ENCODE measurements at regions not wholly inside any gene's neighbourhood (a gene's known extent, or its start where the extent isn't known, plus 50 kb on each side); places are given as distances from the start of the nearest gene placed in this dataset.

DNA sequence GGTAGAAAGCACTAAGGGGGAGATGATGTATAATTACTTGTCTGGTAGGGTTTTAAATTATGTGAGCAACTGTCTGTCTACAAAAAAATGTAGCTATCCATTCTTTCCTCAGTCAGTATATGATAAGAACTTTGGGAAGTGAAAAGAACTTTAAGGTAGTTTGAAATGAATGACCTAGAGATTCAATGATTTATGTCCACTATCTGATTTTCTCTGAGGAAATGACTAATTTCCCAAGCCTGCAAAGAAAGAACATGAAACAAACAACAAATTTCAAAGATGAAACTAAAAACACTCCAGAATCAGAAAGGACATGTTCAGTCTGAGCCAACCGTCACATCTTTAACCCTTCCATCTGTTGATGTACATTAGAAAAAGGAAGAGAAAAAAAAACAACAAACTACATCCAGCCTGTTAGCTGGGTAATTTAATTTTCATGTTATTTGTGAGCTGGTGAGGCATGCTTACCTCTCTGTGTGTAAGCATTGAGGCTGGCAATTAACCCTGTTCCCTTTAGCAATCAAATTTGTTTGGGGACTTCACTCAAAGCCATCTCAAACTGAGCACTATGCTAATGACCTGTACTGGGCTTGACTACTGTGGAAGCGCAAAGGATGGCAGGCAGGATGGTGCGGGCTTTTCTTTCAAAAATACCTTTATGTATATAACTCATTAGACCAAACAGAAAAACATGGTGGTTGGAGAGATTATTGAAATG lies 220.1 kb downstream of the TUSC7 start:
- DNase-seq = no peak
- no peak for ATAC-seq

DNA sequence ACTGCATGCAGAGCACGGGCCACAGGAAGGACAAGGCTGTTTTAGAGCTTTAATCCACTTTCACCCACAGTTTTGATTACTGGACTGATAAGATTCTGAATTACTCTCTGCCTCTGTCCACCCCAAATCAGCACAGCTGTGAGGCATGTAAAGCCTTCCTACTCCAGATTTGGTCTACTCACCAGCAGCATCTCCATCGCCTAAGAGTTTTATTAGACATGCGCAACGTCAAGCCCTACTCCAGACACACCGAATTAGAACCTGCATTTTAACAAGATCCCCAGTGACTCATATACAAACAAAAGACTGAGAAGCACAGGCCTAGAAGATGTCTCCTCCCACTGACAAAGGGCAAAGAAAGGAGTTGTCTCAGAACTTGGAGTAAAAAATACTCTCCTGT lies 221.2 kb downstream of the TUSC7 start:
- ATAC-seq (no peak), DNase-seq (no peak)

DNA sequence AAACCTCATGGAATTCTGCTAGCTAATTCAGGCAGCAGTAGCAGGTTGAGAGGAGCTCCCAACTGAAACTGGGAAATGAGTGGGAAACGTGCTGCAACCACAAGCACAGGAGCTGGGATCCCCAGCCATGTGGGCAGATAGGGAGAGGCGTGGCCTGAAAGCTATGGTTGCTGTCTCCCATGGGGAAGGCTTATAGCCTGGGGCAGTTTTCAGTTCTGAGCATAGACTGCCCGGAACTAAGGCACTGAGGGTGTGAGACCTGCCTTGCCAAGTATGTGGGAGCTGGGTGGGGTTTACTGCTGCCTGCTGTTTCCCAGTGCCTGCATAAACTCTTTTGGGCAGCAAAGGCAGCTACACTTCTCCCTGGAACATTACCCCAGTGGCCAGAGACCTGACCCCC lies 229.5 kb downstream of the TUSC7 start:
- ATAC-seq = no peak
- no peak for DNase-seq

DNA sequence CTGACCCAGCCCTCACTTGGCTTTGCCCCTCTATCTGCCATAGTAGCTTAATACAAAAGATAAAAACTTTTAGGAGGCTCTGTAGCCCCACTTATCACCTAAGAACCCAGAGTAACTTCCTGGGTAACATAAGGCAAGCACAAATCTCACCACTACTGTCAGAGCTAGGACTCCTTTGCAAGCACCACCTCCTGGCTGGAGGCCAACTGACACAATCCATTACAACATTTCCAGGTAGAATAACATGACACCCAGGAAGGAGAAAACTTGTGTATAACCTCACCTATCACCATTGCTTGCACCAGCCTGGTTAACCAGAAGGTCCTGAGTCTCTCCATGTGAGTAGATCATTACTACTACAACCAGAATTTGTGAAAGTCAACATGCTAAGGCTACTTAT lies 230.0 kb downstream of the TUSC7 start:
- DNase-seq (no peak), ATAC-seq (no peak)

DNA sequence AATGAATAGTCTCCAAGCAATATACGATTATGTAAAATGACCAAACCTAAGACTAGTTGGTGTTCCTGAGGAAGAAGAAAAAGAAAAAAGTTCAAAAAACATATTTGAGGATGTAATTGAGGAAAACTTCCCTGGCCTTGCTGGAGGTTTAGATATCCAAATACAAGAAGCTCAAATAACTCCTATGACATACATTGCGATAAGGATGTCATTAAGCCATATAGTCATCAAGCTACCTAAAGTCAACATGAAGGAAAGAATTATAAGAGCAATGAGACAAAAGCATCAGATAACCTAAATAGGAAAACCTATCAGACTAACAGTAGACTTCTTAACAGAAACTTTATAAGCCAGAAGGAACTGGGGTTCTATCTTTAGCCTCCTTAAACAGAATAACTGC lies 231.1 kb downstream of the TUSC7 start:
- ATAC-seq (no peak), DNase-seq (no peak)

- no peak for DNase-seq
Observed at GRCh38 chr3:116946376-116946775, 236.8 kb downstream of the TUSC7 start.

DNA sequence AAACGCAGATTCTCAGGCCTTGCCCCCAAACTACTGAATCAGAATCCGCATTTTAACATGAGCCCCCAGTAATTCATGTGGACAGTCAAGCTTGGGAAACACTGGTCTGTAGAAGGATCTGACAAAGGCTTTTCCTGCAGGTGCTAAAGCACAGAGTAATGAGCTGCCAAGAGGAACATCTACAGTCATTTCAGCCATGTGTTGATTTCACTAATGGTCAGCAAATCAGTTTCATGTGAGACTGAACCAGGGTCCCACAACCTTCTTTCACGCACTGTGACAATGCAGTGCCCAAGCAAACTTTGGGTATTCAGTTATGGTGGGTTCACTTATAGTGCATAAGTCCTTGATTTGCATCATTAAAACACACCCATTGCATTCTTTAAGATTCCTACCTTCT lies 237.6 kb downstream of the TUSC7 start:
- DNase-seq (no peak), ATAC-seq (no peak)

More at GRCh38 chr3:116946376-116946775, 236.8 kb downstream of the TUSC7 start:
- ATAC-seq = no peak

GRCh38 chr3:116947809-116948208 lies 238.2 kb downstream of the TUSC7 start:
- DNase-seq (no peak), ATAC-seq (no peak)

DNA sequence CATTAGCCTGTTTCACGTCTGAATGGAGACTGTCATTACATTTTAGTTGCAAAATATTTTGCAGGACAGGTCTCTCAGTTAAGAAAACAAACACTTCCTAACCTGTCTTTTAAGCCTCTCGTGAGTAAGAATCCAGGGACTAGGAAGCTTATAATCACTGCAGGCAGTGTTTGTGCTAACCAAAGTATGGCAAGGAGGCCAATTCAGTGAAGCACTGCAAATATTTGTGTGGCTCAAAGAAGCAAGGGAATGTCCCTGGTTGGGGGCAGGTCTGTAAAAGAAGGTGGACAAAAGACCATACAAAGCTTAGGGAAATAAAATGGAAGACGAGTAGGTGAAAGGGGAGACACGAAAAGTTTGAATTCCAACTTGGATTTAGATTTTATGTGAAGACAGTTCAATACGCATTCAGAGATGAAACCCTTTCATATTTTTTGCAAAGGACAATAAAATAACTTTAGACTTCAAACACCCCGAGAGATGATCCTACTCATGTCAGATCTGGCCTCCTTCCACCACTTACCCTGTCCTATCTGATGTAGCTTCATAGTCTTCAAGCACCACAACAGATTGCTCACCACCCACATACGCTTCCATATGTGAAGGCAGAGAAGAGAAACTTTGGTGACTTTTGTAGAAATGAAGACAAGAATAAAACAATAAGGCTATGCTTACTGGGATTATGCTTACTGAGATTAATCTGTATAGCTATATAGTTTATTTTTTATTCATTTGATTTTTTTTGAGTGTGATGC lies 240.9 kb downstream of the TUSC7 start:
- DNase-seq (no peak), ATAC-seq (no peak)

- DNase-seq = no peak
- ATAC-seq = no peak
Observed at GRCh38 chr3:116951610-116952009, 242.0 kb downstream of the TUSC7 start.

- ATAC-seq (no peak), DNase-seq (no peak)
Observed at GRCh38 chr3:116958291-116958690, 248.7 kb downstream of the TUSC7 start.

GRCh38 chr3:116961106-116961505 lies 251.5 kb downstream of the TUSC7 start:
- ATAC-seq (no peak), DNase-seq (no peak)

DNA sequence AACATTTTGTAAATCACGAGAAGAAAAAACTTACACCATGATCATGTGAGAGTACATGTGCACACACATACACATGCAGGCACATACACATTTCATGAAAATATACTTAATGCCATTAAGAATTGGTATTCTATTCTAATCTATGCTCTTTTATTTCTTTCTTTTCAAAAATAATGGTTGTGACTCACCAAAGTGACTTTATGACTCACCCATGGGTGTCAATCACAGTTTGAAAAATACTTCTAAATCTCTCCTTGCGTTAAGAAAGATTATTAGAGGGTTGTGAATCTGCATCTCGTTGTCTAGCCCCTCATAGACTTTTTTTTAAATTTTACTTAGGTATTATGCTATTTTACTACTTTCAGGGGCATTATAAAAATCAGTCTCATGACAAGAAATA lies 254.2 kb downstream of the TUSC7 start:
- no peak for ATAC-seq
- no peak for DNase-seq

- no peak for DNase-seq
- ATAC-seq = no peak
Observed at GRCh38 chr3:116966649-116967048, 257.1 kb downstream of the TUSC7 start.

- no peak for ATAC-seq
- no peak for DNase-seq
Observed at GRCh38 chr3:116969135-116969534, 259.6 kb downstream of the TUSC7 start.

GRCh38 chr3:116969646-116970045 lies 260.1 kb downstream of the TUSC7 start:
- ATAC-seq = no peak
- no peak for DNase-seq

DNA sequence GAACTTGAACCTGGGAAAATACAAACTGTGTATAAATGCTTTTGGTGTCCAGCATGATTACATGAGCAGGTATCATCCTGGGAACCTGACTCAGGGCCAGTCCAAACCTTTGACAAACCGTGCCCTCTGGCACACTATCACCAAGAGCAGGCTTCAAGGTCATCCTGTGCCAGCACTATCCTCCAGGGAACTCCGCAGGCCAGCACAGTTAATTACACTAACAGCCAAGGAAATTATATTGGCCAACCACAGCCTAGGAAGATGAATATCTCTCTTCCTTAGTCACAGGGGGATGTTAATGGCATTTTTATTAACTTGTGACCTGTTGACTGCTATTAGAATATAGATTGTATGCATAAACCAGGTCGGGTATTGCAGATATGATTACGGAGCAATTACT lies 262.0 kb downstream of the TUSC7 start:
- ATAC-seq = no peak
- DNase-seq = no peak

- no peak for DNase-seq
Observed at GRCh38 chr3:116974702-116975101, 265.1 kb downstream of the TUSC7 start.

DNA sequence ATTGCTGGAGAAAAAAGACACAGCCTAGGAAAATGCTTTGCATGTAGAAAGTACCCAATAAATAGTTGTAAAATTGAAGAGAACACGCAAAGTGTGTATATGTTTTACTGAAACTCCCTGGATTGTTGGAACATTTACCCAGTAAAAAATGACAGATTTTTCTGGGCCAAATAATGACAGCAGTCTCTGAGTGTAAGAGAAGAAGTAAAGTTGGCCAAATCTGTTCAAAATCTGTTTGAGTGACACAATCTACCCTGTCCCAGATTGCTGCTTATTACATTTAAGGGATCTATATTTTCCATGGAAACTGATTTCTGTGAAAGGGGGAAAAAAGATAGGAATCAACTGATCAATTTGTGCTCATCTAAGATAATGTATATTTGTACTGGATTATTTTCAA lies 267.9 kb downstream of the TUSC7 start:
- no peak for DNase-seq

More at GRCh38 chr3:116974702-116975101, 265.1 kb downstream of the TUSC7 start:
- ATAC-seq = no peak

GRCh38 chr3:116980099-116980498 lies 270.5 kb downstream of the TUSC7 start:
- ATAC-seq (no peak), DNase-seq (no peak)

More for the DNA sequence above, 267.9 kb downstream of the TUSC7 start:
- no peak for ATAC-seq

DNA sequence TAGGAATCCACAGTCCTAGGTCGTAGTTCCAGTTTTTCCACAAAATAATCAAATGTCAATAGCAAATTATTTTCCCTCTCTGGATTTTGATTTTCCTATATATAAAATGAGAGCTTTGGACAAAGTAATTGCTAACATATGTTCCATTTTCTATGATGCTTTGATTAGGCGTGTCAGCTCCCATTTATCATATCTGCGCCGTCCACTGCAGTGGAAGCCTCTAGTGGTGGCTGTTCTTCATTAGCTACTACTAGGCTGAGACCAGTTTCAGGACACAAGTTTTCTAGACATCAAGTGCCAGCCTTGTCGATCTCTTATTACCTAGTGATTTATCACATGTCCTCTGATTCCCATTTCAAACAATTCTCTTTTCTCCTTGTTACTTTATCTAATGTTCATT lies 271.5 kb downstream of the TUSC7 start:
- no peak for DNase-seq
- ATAC-seq = no peak

DNA sequence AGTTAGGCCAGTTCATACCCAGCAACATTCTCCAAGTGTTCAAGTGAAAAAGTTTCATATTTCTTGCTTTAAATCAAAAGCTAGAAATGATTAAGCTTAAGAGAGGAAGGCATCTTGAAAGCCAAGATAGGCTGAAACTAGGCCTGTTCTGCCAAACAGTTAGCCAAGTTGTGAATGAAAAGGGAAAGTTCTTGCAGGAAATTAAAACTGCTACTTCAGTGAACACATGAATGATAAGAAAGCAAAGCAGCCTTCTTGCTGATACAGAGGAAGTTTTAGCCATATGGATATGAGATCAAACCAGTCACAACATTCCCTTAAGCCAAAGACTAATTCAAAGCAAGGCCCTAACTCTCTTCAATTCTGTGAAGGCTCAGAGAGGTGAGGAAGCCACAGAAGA lies 274.7 kb downstream of the TUSC7 start:
- DNase-seq (no peak), ATAC-seq (no peak)

- ATAC-seq (no peak), DNase-seq (no peak)
Observed at GRCh38 chr3:116994351-116994879, 284.8 kb downstream of the TUSC7 start.

DNA sequence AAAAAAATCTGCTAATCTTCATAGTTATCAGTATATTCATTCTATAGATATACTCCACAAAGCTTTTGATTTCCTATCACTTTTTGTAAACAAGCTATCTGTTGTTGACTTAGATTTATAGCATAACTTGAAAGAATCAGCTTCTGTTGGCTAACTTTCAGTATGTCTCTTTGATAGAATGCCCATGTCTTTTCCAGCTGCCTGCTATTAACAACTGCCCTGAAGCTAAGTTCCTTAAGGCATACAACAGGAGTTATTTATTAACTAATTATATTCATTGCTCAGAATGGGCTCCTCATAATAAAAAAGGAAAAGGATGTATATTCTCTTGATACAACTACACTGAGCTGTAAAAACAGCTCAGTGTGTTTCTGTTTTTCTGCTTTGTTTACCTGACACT lies 293.9 kb downstream of the TUSC7 start:
- ATAC-seq (no peak), DNase-seq (no peak)
